HG02642 (cell line): ENCODE measurements at regions not wholly inside any gene's neighbourhood (a gene's known extent, or its start where the extent isn't known, plus 50 kb on each side); places are given as distances from the start of the nearest gene placed in this dataset.

Experiments
- ATAC-seq: cut with Tn5 transposase; IDR thresholded peaks from one replicate; pipeline ENCODE4 v1.9.1; 2021; ENCODE audit warnings: mild to moderate bottlenecking; ENCODE audit not compliant: unreplicated experiment, poor library complexity

GRCh38 chr20:39829661-39830060, 859.4 kb downstream of the MAFB start:
- ATAC-seq, result peak; percentile 87

- ATAC-seq, result peak; percentile 20
These were observed 859.8 kb downstream of the MAFB start for GRCh38 chr20:39829256-39829655.

GRCh38 chr20:39825950-39826349, 863.1 kb downstream of the MAFB start:
- peak; percentile 59 for ATAC-seq

GRCh38 chr20:39825524-39825923, 863.4 kb downstream of the DHX35 start:
- ATAC-seq, result no peak

- ATAC-seq, result no peak
These were observed 861.1 kb downstream of the DHX35 start for GRCh38 chr20:39823224-39823623.

- ATAC-seq, result no peak
These were observed 860.5 kb downstream of the DHX35 start for GRCh38 chr20:39822667-39823066.

GRCh38 chr20:39813190-39813829, 851.2 kb downstream of the DHX35 start:
- peak; percentile 44 for ATAC-seq

GRCh38 chr20:39812116-39812515, 850.0 kb downstream of the DHX35 start:
- ATAC-seq, result no peak

- ATAC-seq, result no peak
These were observed 848.2 kb downstream of the DHX35 start for GRCh38 chr20:39810309-39810708.

- ATAC-seq, result no peak
These were observed 846.5 kb downstream of the DHX35 start for GRCh38 chr20:39808613-39809012.

- ATAC-seq, result peak; percentile 73
These were observed 838.4 kb downstream of the DHX35 start for GRCh38 chr20:39800548-39800947.

GRCh38 chr20:39800111-39800510, 838.0 kb downstream of the DHX35 start:
- peak; percentile 71 for ATAC-seq

- no peak for ATAC-seq
These were observed 837.3 kb downstream of the DHX35 start for GRCh38 chr20:39799366-39799965.

GRCh38 chr20:39795401-39796272, 833.5 kb downstream of the DHX35 start:
- no peak for ATAC-seq

GRCh38 chr20:39792334-39792733, 830.2 kb downstream of the DHX35 start:
- no peak for ATAC-seq

- ATAC-seq, result no peak
These were observed 827.3 kb downstream of the DHX35 start for GRCh38 chr20:39789411-39789810.

- ATAC-seq, result no peak
These were observed 823.2 kb downstream of the DHX35 start for GRCh38 chr20:39785252-39785917.

- ATAC-seq, result no peak
These were observed 822.5 kb downstream of the DHX35 start for GRCh38 chr20:39784693-39785092.

GRCh38 chr20:39778847-39779604, 816.9 kb downstream of the DHX35 start:
- ATAC-seq, result no peak

- no peak for ATAC-seq
These were observed 816.3 kb downstream of the DHX35 start for GRCh38 chr20:39778431-39778830.
